Activated CD4-positive, alpha-beta T cell treated with anti-CD3 and anti-CD28 coated beads, Interleukin-2, Interleukin-6, amounts not matched to agents 100 ng/mL and 50 ng/mL, durations not matched to agents 16 hours and 8 hours (primary cell): ENCODE measurements at regions not wholly inside any gene's neighbourhood (a gene's known extent, or its start where the extent isn't known, plus 50 kb on each side); places are given as distances from the start of the nearest gene placed in this dataset.

Source experiments
- DNase-seq: peaks from one replicate; pipeline ENCODE4 v3.0.0-alpha.2; 2020

DNA sequence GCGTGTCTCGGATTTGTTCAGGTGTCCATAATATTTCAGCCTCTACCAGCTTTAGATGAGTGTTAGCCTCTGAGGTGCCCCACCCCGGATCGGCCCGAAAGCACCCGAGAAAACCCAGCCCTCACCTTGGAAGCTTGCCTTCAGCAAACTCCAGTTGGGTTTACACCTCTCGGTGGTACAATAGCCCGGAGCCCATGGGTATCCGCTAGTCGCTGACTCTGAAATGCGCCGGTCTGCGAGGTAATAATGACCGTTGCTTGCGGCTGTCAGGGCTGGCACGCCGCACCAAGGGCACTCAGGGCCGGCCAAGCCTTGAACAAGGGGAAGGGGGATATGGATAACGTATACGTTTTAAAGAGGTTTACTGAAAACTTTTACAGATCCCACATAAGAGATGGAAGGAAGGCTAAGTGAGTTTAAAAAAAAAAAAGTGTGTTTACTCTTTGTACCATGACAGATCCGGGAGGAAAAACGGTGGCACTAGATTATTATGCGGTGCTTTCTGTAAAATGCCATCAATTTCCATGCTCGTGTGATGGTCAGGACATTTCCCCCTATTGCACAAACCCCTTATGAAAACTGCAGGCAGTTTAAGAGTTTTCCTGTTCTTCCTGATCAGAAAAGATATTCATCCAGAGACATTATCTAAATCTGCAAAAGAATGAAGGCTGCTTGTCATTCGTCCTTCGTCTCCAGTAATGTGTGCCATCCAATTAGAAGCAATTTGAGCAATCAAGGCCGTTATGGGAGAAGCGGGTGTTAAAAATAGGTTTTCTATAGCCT is 124.2 kb downstream of the TMEM161B start:
- peak; percentile 3 for DNase-seq

- no peak for DNase-seq
Observed at GRCh38 chr5:88143693-88144218, 124.9 kb downstream of the TMEM161B start.

DNA sequence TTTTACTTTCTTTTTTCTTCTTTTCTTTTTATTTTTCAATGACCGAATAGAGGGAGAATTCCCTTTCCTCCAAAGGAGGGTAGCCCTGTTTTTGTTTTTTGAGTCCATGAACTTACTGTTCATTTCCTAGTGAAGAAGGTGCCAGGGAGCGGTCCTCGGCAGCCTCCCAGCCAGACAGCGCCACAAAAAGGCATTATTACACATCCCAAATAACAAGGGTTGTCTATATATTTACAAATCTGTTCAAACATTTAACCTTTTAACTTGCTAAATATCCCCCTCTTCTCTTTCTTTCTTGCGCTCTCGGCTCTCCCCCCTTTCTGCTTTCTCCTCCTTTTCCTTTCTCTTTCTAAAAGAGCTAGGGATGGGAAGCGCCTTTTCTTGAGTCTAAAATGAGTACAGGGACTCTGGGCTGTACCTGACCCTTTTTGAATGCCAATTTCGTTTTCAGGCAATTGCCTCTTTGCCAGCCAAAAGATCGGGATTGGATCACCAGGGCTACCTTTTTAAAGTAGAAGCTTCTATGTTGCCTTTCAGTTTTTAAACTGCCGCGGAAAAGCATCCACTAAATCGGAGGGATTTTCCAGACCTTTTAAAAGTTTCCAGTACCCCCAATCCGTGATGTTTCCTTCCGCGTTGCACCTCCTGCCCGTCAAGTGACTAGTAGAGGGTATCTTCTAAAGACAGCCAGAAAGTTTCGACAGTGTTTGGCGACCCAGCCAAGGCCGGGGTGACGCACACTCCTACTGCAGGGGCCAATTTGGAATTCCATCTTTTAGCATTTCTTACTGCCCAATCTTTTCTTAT is 125.6 kb downstream of the TMEM161B start:
- peak; percentile 1 for DNase-seq

DNA sequence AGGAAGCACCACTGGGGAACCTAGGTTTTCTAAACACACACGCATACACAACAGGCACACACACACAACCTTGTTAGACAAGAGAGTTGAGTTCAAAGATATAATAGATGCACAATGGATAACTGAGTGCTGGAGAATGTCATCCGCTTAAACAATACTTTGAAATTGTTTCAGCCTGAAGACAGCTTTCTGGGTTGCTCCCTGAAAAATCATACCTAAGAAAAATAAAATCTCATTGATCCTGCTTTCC is 126.1 kb downstream of the TMEM161B start:
- DNase-seq = no peak

GRCh38 chr5:88140856-88141752 is 127.5 kb downstream of the TMEM161B start:
- peak; percentile 97 for DNase-seq

DNA sequence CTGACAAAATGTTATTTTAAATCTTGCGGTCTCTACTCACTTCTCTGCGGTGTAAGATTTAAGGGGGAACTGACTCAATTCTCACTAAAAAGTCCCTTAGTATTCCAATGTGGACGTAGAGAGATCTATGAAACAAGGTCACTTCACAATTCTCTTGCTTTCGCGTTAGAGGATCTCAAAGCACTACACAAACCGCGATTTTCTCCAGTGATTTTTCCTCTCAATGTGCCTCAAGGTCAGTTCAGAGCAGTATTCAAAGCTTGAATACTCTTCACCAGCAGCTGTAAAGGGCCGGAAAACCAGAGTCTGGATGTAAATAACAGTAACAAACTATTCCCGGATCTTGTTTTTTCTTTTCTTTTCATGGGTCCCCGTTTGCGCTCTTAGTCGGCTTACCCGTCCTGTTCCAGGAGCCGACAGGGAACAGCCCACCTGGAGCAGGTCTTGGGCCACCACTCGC is 128.2 kb downstream of the TMEM161B start:
- no peak for DNase-seq

- no peak for DNase-seq
Observed at GRCh38 chr5:88130211-88130815, 138.3 kb downstream of the TMEM161B start.

- DNase-seq = no peak
Observed at GRCh38 chr5:88128813-88129212, 139.8 kb downstream of the TMEM161B start.

- no peak for DNase-seq
Observed at GRCh38 chr5:88119535-88120125, 149.0 kb downstream of the TMEM161B start.

- no peak for DNase-seq
Observed at GRCh38 chr5:88118179-88118578, 150.5 kb downstream of the TMEM161B start.

GRCh38 chr5:88117546-88117945 is 151.1 kb downstream of the TMEM161B start:
- no peak for DNase-seq

- no peak for DNase-seq
Observed at GRCh38 chr5:88116396-88116795, 152.2 kb downstream of the TMEM161B start.

DNA sequence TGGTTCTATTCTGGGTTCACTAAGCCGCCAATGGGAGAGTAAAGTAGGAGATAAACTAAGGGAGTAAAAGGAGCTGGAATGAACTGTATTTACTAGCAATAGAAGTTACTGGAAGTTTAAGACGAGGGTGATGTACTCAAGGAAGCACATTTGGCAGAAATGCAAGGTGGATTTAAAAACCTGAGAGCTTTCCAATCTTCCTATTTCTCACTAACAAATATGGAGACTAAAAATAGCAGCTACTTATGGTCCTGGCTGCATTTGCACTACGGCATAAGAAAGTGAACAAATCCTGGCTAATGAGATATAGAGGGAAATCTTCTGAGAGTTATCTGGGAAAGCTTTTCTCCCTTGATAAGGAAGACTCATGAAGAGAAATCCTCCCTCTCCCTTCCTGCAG is 153.4 kb downstream of the TMEM161B start:
- DNase-seq = no peak

DNA sequence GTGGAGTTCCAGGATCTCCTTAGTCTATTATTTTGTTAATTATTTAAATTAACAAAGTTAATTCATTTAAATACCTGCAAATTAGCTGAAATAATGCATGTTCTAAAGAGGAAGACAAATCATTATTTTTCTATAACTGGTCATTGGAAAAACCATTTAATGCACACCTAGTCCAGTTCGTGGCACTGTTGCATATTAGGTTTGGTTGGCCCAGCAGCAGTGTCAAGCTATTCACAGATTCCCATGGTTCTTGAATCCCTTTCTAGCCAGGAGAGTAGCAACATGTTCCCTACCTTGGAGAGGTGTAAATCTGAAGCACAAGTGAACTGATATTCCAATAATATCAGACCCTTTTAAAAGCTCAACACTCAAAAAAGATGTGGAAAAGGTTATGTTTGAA is 155.2 kb downstream of the TMEM161B start:
- DNase-seq = no peak

- DNase-seq = no peak
Observed at GRCh38 chr5:88109818-88110217, 158.8 kb downstream of the TMEM161B start.

DNA sequence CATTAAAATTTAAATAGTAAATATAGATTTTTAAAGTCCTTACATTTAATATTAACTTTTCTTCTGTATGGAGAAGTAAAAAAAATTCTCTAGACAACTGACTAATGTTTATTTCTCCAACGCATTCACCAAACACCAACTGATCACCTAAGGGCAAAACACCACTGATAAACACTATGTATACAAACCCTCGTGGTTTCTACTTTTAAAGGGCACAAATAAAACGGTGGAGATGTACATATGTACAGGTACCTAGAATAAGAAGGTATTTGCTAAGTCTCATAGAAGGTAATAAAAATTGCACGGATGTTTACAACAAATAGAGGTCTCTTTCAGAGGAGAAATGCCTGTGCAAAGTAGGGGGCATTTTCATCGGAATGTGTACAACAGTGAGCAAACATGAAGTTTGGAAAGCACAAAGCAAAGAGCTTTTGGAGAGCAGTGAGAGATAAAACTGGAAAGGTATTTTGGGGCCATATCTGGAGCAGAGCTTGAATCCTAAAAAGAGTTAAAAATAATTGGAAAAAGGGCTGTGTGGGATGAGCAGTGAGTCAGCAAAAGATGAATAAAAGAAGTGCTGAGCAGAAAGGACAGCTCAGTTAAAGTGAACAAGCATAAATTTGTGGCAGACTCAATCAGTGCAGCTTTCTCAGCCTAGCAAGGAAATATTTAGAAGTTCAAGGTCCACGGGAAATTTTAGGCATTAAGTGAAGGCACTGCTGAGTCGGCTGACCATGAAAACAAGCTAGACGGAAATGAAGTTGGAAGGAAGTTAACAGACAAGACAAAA is 160.0 kb downstream of the TMEM161B start:
- DNase-seq = no peak

GRCh38 chr5:88094906-88095496 is 173.6 kb downstream of the TMEM161B start:
- DNase-seq = no peak

DNA sequence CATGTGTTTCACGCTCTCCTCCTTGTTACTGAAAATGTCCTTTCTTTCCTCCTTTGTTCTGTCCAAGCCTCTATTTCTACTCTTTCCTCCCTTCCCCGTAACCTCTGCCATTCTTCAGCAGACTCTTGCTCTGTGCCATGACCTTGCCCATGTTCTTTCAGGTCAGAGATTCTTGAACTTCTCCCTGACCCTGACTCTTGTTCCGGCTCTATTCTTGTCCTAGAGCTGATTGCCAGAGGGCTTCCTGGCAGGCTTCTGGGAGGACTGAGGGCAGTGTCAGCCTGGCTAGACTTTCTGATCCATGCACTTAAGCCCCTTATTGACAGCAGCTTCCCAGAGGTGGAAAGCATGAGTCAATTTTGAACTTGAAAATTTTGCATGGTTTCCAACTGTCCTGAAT is 174.2 kb downstream of the TMEM161B start:
- DNase-seq = no peak

GRCh38 chr5:88093765-88094164 is 174.9 kb downstream of the TMEM161B start:
- DNase-seq = no peak

- no peak for DNase-seq
Observed at GRCh38 chr5:88092958-88093605, 175.6 kb downstream of the TMEM161B start.
